ENCODE measurements at regions not wholly inside any gene's neighbourhood (a gene's known extent, or its start where the extent isn't known, plus 50 kb on each side); places are given as distances from the start of the nearest gene placed in this dataset.

DNA sequence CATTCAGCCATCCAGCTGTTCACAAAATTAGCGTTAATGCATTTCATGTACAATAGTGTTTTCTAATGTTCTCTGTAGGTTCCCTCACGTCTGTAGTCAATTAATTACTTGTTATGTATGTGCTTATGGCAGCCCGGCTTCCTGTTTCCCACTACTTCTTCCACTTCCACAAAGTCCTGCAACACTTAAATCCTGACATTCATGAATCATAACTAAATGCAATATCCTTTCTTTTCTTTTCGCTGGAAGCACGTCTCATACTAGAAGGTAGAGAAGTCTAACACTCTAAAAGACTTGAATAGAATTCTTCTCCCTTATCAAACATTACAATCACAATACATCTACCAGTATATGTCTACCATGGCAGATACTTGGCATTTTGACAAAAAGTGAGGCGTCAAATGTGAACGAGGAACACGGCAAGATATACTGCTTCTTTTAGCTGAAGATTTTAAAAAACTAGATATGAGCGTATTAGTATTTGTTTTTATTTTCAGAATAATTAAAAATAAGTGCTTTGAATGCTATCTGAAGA, 239.0 kb upstream of the DIAPH2 start:
- Mint-ChIP-seq H3K27me3 (no peaks in the 10 kb centered on the region), H3K9me3 (no peaks in the 10 kb centered on the region), H3K4me3 (no peak overlapping the region), H3K36me3 (ENCODE audit: low read depth) (no peaks in the 10 kb centered on the region), H3K4me1 (no peaks in the 10 kb centered on the region), H3K27ac (no peak overlapping the region)
- ATAC-seq (ENCODE audit: low read depth) = no peak
- ChIA-PET CTCF (no interaction called here), POLR2A (no interaction called here)
- TF ChIP-seq, protein P1, sequence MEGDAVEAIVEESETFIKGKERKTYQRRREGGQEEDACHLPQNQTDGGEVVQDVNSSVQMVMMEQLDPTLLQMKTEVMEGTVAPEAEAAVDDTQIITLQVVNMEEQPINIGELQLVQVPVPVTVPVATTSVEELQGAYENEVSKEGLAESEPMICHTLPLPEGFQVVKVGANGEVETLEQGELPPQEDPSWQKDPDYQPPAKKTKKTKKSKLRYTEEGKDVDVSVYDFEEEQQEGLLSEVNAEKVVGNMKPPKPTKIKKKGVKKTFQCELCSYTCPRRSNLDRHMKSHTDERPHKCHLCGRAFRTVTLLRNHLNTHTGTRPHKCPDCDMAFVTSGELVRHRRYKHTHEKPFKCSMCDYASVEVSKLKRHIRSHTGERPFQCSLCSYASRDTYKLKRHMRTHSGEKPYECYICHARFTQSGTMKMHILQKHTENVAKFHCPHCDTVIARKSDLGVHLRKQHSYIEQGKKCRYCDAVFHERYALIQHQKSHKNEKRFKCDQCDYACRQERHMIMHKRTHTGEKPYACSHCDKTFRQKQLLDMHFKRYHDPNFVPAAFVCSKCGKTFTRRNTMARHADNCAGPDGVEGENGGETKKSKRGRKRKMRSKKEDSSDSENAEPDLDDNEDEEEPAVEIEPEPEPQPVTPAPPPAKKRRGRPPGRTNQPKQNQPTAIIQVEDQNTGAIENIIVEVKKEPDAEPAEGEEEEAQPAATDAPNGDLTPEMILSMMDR (IDR thresholded peaks at IDR 0.05) = no peak
- intact Hi-C loops (cut with micrococcal nuclease) = no loop called here
- DNase-seq = no peak

DNA sequence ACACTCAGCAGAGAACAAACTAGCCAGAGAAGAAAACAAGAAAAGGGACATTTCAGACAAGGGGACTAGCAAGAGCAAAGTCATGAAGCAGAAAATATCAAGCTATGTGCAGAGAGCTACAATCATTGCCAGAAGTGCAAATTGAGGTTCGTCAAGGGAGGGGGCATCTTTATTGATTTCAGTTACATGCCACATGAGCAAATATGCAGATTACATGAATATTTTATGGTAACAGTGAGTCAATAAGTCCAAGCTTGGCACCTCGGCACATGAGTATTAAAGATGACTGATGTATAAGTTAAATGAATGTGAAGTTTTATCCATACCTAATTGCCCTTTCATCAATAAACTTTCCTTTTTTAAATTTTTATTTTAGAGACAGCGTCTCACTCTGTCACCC, 238.1 kb upstream of the DIAPH2 start:
- ChIA-PET CTCF (no interaction called here), POLR2A (no interaction called here)
- ATAC-seq (ENCODE audit: low read depth) (no peak), DNase-seq (no peak)
- H3K9me3 Mint-ChIP-seq = no peaks in the 10 kb centered on the region
- intact Hi-C loops (cut with micrococcal nuclease) = no loop called here
- TF ChIP-seq, protein P1 (IDR thresholded peaks at IDR 0.05) = no peak
- no peak overlapping the region for H3K4me3 Mint-ChIP-seq
- no peaks in the 10 kb centered on the region for H3K27me3 Mint-ChIP-seq
- no peaks in the 10 kb centered on the region for H3K36me3 Mint-ChIP-seq (ENCODE audit: low read depth)
- H3K4me1 Mint-ChIP-seq = no peaks in the 10 kb centered on the region
- no peak overlapping the region for H3K27ac Mint-ChIP-seq

DNA sequence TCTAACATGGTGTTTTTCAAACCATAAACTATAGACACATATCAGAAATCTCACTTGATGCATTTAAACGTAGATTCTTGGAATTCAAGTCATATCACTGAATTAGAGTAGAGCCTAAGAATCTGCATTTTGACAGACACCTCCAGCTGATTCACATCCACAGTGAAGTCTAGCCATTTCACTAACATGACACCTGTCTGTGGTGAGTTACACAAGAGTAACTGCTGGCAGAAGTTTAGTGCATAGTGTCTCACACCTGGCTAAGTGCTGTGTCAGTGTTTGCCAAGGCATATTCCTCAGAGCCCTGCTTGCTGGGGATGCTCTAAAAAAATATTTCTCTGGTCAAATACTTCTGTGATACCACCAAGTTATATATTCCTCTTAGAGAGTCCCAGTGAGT, 237.5 kb upstream of the DIAPH2 start:
- Mint-ChIP-seq H3K9me3 (no peaks in the 10 kb centered on the region), H3K36me3 (ENCODE audit: low read depth) (no peaks in the 10 kb centered on the region), H3K27ac (no peak overlapping the region), H3K4me3 (no peak overlapping the region), H3K4me1 (no peaks in the 10 kb centered on the region), H3K27me3 (no peaks in the 10 kb centered on the region)
- TF ChIP-seq, protein P1 (IDR thresholded peaks at IDR 0.05) = no peak
- ATAC-seq (ENCODE audit: low read depth) (no peak), DNase-seq (no peak)
- CTCF ChIA-PET = no interaction called here
- intact Hi-C loops (cut with micrococcal nuclease) = no loop called here
- POLR2A ChIA-PET = no interaction called here

DNA sequence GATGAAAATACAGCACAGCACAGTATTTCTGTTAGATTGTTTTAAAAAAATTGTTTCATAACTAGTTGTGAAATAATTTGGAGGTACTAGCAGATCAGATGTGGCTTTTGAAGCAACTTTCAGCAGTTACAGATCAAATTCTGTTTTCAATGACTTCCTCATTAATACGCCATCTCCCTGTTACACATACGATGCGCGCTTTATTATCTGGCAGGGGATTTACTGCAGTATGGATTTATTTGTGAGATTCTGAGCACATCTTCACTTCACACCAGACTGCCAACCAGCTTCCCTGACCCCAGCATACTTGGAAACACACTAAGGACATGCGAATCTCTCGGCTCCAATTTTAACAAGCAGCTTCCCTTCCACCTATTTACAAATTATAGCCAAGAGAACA, 235.5 kb upstream of the DIAPH2 start:
- no peaks in the 10 kb centered on the region for H3K36me3 Mint-ChIP-seq (ENCODE audit: low read depth)

DNA sequence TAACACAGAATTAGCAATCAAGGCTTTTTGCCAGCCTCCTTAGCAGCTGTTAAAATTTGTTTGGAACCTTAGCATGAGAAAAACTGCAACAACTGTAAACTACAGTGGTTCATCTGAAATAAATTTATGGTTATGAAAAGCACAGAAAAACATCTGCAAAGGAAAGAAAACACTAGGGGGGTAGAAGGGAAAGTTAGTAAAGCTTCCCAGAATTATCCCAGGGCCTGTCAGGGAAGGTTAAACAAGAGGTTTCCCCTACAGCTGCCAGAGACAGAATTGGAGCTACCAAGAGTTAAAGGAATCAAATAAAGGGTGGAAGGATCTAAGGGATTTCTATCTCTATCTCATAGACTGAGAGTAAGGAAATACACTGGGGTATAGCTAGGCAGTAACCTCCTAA, 234.7 kb upstream of the DIAPH2 start:
- POLR2A ChIA-PET = no interaction called here

More for the DNA sequence above, 235.5 kb upstream of the DIAPH2 start:
- ChIA-PET POLR2A (no interaction called here), CTCF (no interaction called here)
- H3K27me3 Mint-ChIP-seq = no peaks in the 10 kb centered on the region
- intact Hi-C loops (cut with micrococcal nuclease) = no loop called here
- no peak for DNase-seq
- no peak for ATAC-seq (ENCODE audit: low read depth)
- TF ChIP-seq, protein P1 (IDR thresholded peaks at IDR 0.05) = no peak
- H3K9me3 Mint-ChIP-seq = no peaks in the 10 kb centered on the region
- H3K4me1 Mint-ChIP-seq = no peaks in the 10 kb centered on the region
- H3K4me3 Mint-ChIP-seq = no peak overlapping the region
- no peak overlapping the region for H3K27ac Mint-ChIP-seq

More for the DNA sequence above, 234.7 kb upstream of the DIAPH2 start:
- no peak overlapping the region for H3K4me3 Mint-ChIP-seq
- H3K9me3 Mint-ChIP-seq = no peaks in the 10 kb centered on the region
- no peak overlapping the region for H3K27ac Mint-ChIP-seq
- no peaks in the 10 kb centered on the region for H3K36me3 Mint-ChIP-seq (ENCODE audit: low read depth)
- CTCF ChIA-PET = no interaction called here
- DNase-seq (no peak), ATAC-seq (ENCODE audit: low read depth) (no peak)
- no peaks in the 10 kb centered on the region for H3K4me1 Mint-ChIP-seq
- H3K27me3 Mint-ChIP-seq = no peaks in the 10 kb centered on the region
- intact Hi-C loops (cut with micrococcal nuclease) = loop anchor here (10.0 kb wide), 1 partner anchor 235 kb away; the partner anchor contains the start of gene DIAPH2
- TF ChIP-seq, protein P1 (IDR thresholded peaks at IDR 0.05) = no peak

All from activated B cell treated with CpG ODN at 0.5 μM for 24 hours (primary cell).